ENCODE measurements at regions not wholly inside any gene's neighbourhood (a gene's known extent, or its start where the extent isn't known, plus 50 kb on each side); places are given as distances from the start of the nearest gene placed in this dataset.

DNA sequence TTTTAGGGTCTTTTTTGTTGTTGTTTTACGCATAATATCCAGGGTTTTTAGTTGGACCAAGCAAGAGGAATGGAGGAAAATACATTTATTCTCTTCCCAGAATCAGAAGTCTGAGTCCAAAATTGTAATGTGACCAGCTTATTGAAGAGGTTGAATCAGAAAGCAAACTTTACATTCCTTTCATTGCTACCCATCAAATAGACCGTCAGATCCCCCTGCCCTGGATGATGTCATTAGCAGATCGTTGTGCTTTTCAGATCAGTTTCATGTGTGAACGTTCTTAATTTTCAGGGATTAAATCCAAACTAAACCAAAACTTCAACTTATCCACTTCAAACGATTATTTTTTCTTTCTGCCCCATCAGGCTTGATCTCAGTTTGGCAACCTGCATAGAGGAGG lies 85.7 kb upstream of the NGF start:
- H3K4me1 ChIP-seq (ENCODE audit: control insufficient read depth in 1 of 2, low read depth in 2 of 2), result peaks cover 3 to 17% of the 10 kb centered on the region in 2 donors
- no peak for ATAC-seq (ENCODE audit: insufficient number of reproducible peaks, low FRiP score, low read depth)
- H3K27me3 ChIP-seq (replicated peaks; ENCODE audit: insufficient read depth), result no peaks in the 10 kb centered on the region
- no peak overlapping the region for H3K27ac ChIP-seq
- TF ChIP-seq, protein P1, sequence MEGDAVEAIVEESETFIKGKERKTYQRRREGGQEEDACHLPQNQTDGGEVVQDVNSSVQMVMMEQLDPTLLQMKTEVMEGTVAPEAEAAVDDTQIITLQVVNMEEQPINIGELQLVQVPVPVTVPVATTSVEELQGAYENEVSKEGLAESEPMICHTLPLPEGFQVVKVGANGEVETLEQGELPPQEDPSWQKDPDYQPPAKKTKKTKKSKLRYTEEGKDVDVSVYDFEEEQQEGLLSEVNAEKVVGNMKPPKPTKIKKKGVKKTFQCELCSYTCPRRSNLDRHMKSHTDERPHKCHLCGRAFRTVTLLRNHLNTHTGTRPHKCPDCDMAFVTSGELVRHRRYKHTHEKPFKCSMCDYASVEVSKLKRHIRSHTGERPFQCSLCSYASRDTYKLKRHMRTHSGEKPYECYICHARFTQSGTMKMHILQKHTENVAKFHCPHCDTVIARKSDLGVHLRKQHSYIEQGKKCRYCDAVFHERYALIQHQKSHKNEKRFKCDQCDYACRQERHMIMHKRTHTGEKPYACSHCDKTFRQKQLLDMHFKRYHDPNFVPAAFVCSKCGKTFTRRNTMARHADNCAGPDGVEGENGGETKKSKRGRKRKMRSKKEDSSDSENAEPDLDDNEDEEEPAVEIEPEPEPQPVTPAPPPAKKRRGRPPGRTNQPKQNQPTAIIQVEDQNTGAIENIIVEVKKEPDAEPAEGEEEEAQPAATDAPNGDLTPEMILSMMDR (IDR thresholded peaks at IDR 0.05), result no peak
- no peak for DNase-seq (ENCODE audit: low spot score)
- no peaks in the 10 kb centered on the region for H3K36me3 ChIP-seq
- no peaks in the 10 kb centered on the region for H3K9me3 ChIP-seq
- H3K4me3 ChIP-seq, result no peak overlapping the region

DNA sequence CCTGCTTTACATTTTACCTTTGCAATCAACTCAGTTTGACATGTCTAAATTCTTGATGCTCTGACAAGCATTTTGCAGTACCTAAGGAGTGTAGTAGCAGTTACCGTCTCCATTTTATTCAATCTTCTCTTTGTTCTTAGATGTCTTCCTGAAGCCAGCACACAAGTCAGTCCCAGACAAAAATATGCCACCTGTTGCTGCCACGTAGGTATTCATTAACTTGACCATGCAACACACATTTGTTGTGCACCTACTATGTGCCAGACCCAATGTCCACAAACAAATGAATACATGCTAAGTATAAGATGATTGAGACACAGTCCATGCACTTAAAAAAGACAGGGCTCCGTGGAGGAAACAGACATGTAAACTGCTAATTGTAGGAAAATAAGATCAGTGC lies 81.5 kb upstream of the NGF start:
- DNase-seq (ENCODE audit: low spot score) (no peak), ATAC-seq (ENCODE audit: insufficient number of reproducible peaks, low FRiP score, low read depth) (no peak)
- H3K9me3 ChIP-seq, result no peaks in the 10 kb centered on the region
- H3K27me3 ChIP-seq (replicated peaks; ENCODE audit: insufficient read depth), result no peaks in the 10 kb centered on the region
- no peak overlapping the region for H3K4me3 ChIP-seq
- no peaks in the 10 kb centered on the region for H3K4me1 ChIP-seq (ENCODE audit: control insufficient read depth in 1 of 2, low read depth in 2 of 2)
- TF ChIP-seq, protein P1 (IDR thresholded peaks at IDR 0.05), result no peak
- no peaks in the 10 kb centered on the region for H3K36me3 ChIP-seq
- H3K27ac ChIP-seq, result no peak overlapping the region

DNA sequence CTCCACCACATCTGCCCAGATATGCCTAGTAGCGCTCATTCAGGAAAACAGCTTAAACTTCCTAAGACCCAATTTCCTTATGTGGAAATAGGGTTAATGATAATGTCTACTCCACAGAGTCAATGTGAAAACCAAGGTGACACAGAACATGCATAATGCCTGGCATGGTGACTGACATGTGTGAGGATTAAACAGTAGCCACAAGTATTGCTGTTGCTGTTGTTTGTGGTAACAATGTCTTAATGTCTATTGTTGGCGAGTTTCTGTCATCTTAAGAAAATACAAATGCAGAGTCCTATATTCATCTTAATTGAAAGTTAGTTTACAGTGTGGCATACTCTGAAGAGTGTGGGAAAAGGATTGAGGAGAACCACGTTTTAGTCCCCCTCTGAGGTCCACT lies 75.6 kb upstream of the NGF start:
- DNase-seq (ENCODE audit: low spot score) (no peak), ATAC-seq (ENCODE audit: insufficient number of reproducible peaks, low FRiP score, low read depth) (no peak)
- no peak overlapping the region for H3K4me3 ChIP-seq
- no peak overlapping the region for H3K27ac ChIP-seq
- H3K4me1 ChIP-seq (ENCODE audit: control insufficient read depth in 1 of 2, low read depth in 2 of 2), result peaks cover 0 to 6% of the 10 kb centered on the region in 2 donors
- no peaks in the 10 kb centered on the region for H3K9me3 ChIP-seq
- no peaks in the 10 kb centered on the region for H3K27me3 ChIP-seq (replicated peaks; ENCODE audit: insufficient read depth)
- H3K36me3 ChIP-seq, result no peaks in the 10 kb centered on the region
- TF ChIP-seq, protein P1 (IDR thresholded peaks at IDR 0.05), result no peak

DNA sequence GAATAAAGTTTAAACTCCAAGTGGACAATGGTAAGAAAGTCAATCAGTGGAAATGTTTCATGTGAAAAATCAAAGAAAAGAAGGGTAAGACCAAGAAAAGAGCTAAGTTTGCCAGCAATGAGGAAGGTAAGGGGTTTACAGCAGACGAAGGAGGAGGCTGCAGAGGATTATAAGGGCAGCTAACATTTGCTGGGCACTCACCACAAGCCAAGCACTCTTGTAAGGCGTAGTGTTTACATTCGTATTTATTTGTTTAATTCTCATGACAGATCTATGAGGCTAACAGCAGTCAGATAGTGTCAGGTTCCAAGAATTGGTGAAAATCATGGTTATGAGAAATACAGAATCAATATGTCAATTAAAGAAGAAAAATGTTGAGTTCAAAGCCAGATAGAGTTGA lies 75.2 kb upstream of the NGF start:
- no peaks in the 10 kb centered on the region for H3K27me3 ChIP-seq (replicated peaks; ENCODE audit: insufficient read depth)
- H3K4me1 ChIP-seq (ENCODE audit: control insufficient read depth in 1 of 2, low read depth in 2 of 2), result peaks cover 0 to 6% of the 10 kb centered on the region in 2 donors
- H3K27ac ChIP-seq, result no peak overlapping the region
- H3K4me3 ChIP-seq, result no peak overlapping the region
- H3K36me3 ChIP-seq, result no peaks in the 10 kb centered on the region
- TF ChIP-seq, protein P1 (IDR thresholded peaks at IDR 0.05), result no peak
- no peaks in the 10 kb centered on the region for H3K9me3 ChIP-seq
- DNase-seq (ENCODE audit: low spot score) (no peak), ATAC-seq (ENCODE audit: insufficient number of reproducible peaks, low FRiP score, low read depth) (no peak)

DNA sequence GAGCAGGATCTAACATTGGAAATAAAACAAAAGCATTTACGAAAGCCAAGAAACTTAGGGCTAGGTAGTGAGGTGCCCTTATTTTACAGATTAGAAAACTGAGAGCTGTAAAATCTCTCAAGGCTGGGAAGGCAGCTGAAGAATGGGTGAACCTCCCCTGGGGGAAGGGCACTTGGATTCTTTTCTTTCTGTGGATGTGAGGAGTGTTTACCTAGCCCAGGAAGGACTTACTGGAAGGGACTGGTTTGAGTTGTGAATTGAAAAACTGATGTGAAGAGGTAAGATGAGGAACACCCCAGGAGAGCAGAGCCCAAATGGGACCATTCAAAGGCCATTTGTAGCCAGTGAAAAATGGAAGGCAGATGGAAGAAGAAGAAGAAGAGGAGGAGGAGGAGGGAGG lies 74.7 kb upstream of the NGF start:
- no peak for DNase-seq (ENCODE audit: low spot score)
- no peak overlapping the region for H3K4me3 ChIP-seq
- no peaks in the 10 kb centered on the region for H3K36me3 ChIP-seq
- TF ChIP-seq, protein P1 (IDR thresholded peaks at IDR 0.05), result no peak
- H3K27ac ChIP-seq, result no peak overlapping the region
- H3K27me3 ChIP-seq (replicated peaks; ENCODE audit: insufficient read depth), result no peaks in the 10 kb centered on the region
- no peak for ATAC-seq (ENCODE audit: insufficient number of reproducible peaks, low FRiP score, low read depth)
- no peaks in the 10 kb centered on the region for H3K9me3 ChIP-seq
- peaks cover 0 to 6% of the 10 kb centered on the region in 2 donors for H3K4me1 ChIP-seq (ENCODE audit: control insufficient read depth in 1 of 2, low read depth in 2 of 2)

Measured in thoracic aorta (tissue), 2 donors.